GM18519 (cell line): ENCODE measurements at regions not wholly inside any gene's neighbourhood (a gene's known extent, or its start where the extent isn't known, plus 50 kb on each side); places are given as distances from the start of the nearest gene placed in this dataset.

Experiments used
- ATAC-seq: cut with Tn5 transposase; IDR thresholded peaks from one replicate; pipeline ENCODE4 v1.9.1; 2021; ENCODE audit warnings: mild to moderate bottlenecking, moderate library complexity; ENCODE audit not compliant: unreplicated experiment, low FRiP score

GRCh38 chr5:161235569-161235968, 311.0 kb downstream of the GABRB2 start:
- no peak for ATAC-seq

DNA sequence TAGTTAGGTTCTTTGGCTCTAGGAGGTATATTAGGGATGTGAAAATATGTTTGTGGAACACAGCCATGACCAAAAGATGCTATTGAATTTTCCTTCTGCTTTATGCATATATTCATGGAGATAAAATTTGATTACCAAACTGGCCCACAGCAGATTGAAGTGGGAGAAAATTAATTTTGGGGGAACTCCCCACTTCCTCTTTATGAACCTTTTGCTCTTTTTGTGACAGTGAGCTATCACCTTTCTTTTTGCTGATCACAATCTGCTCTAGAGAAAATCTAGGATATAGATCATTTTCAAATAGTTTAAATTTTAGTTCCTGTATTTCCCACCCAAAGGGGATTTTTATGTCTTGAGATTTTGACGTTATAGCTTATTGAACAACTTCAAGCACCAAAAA, 313.0 kb downstream of the GABRB2 start:
- no peak for ATAC-seq

DNA sequence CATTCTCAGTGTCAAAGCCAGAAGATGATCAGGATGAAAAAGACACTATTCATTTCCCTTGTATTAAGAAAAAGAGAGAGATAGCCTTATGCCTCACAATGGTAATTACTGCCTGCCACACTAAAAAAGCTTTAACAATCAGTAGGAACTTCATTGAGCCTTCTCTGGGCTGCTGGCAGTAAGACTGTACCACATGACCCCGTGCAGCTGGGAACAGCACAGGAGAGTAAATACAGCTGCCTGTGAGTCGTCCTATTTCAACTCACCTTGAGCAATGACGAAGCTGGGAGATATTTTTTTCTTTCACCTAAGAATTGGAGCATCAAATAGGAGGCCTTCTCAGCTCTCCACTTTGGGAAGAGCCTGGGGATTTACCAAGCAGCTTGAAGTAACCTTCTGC, 316.3 kb downstream of the GABRB2 start:
- no peak for ATAC-seq

GRCh38 chr5:161219816-161220215, 326.7 kb downstream of the GABRB2 start:
- no peak for ATAC-seq

DNA sequence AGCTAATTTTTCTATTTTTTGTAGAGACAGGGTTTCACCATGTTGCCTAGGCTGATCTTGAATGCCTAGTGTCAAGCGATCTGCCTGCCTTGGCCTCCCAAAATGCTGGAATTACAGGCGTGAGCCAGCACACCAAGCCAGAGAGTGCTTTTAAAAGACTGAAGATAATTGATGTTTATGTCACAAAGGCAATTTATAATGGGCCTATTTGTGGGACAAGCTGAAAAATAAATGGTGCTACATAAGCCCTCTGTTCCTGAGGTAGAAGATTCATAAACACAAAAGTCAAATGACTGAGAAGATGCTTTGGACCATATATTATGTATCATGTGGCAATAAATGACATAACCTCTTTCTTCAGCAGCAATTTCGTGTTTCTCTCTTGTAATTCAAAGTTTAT, 329.6 kb downstream of the GABRB2 start:
- no peak for ATAC-seq

DNA sequence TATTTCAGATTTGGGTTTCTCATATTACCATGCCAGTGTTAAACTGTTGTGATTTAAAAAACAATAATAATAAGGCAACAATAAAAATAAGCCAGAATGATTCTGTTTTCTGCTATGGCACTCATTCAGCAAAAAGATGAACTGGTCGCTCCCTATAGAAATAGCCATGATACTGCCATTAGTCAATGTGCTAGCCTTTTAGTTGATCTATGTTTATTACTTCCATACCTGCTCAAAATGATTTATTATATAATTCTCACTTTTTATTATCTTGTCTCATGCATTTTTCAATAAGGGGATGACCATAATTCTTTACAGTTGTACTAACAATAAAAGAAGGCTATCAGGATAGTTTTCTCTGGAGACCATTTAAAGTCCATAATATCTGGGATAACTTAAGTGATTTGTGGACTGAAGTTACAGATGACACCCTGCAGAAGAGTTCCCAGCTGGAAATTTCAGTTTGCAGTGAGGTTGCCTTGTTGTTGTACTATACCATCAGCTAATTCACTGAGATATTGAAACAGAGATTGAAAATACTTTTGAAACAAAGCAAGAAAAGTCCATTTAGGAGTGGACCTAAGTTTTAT, 334.3 kb downstream of the GABRB2 start:
- ATAC-seq, result no peak

GRCh38 chr5:161201558-161201957, 345.0 kb downstream of the GABRB2 start:
- no peak for ATAC-seq

GRCh38 chr5:161190778-161191177, 338.8 kb upstream of the ATP10B start:
- no peak for ATAC-seq

DNA sequence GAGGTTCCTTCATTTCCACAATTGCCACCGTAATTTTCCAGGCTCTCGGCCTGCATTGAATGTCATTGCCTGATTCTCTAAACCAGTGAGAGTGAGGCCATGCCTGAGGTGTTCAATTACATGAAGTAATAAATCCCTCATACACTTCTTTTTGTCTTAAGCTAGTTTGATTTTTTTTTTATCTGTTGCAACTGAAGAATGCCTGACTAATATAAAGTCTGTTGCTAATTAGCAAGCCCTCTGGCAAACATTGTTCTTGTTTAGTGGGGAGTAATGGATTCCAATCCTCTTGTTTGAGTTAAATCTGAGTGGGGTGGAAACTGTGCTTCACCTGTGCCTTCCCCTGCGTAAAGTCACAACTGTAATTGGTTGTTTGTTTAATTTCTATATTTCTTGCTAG, 338.1 kb upstream of the ATP10B start:
- ATAC-seq, result no peak

- no peak for ATAC-seq
Measured at GRCh38 chr5:161189452-161189851, 337.4 kb upstream of the ATP10B start.

- ATAC-seq, result no peak
Measured at GRCh38 chr5:161183559-161183958, 331.5 kb upstream of the ATP10B start.

GRCh38 chr5:161176221-161176620, 324.2 kb upstream of the ATP10B start:
- ATAC-seq, result no peak

DNA sequence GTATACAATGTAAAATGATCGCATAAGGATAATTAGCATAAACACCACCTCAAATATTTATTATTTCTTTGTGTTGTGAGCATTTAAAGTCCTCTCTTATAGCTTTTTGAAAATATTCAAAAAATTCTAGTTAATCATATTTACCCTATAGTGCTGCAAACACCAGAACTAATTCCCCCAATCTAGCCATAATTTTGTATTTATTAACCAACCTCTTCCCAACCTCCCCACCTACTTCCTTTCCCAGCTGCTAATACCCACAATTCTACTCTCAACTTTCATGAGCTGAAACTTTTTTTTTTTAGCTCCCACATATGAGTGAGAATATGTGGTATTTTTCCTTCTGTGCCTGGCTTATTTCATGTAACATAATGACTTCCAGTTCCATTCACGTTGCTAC, 317.8 kb upstream of the ATP10B start:
- no peak for ATAC-seq

GRCh38 chr5:161167016-161167767, 315.2 kb upstream of the ATP10B start:
- ATAC-seq, result no peak

DNA sequence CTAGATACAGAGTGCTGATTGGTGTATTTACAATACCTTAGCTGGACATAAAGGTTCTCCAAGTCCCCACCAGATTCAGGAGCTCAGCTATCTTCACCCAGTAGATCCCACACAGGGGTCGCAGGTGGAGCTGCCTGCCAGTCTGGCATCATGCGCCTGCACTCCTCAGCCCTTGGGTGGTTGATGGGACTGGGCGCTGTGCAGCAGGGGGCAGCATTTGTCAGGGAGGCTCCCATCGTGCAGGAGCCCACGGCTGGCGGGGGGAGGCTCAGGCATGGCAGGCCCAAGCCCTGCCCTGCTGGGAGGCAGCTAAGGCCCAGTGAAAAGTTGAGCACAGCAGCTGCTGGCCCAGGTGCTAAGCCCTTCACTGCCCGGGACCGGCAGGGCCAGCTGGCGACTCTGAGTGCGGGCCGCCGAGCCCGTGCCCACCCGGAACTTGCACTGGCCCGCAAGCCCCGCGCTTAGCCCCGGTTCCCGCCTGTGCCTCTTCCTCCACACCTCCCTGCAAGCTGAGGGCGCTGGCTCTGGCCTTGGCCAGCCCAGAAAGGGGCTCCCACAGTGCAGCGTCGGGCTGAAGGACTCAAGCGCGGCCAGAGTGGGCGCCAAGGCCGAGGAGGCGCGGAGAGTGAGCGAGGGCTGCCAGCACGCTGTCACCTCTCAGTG, 314.1 kb upstream of the ATP10B start:
- ATAC-seq, result no peak

DNA sequence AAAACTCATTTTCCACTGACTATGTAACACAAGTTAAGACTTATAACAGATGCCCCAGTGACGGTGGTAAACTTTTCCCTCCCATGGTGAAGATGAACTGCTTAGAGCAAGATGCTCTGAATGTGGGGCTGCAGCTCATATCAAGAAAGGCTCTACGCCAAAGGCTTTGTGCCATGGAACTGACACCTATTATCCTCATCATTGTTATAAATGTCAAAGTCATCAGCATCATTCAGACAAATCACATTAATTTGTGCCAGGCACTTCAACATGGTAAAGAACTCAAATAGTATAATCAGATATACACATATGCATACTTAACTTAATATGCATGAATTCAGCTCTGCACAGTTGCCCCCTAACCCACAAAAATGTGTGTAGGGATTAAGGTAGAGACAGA, 305.9 kb upstream of the ATP10B start:
- no peak for ATAC-seq

GRCh38 chr5:161155451-161155850, 303.4 kb upstream of the ATP10B start:
- ATAC-seq, result no peak

- ATAC-seq, result no peak
Measured at GRCh38 chr5:161152415-161152940, 300.5 kb upstream of the ATP10B start.

- no peak for ATAC-seq
Measured at GRCh38 chr5:161150441-161150988, 298.5 kb upstream of the ATP10B start.

GRCh38 chr5:161149078-161149477, 297.1 kb upstream of the ATP10B start:
- ATAC-seq, result no peak

- ATAC-seq, result peak; percentile 68
Measured at GRCh38 chr5:161138751-161139455, 286.9 kb upstream of the ATP10B start.
